Spinal cord (tissue), 9 donors: ENCODE measurements at regions not wholly inside any gene's neighbourhood (a gene's known extent, or its start where the extent isn't known, plus 50 kb on each side); places are given as distances from the start of the nearest gene placed in this dataset.
"Not testable (repeated sequence)": the region's sequence is repeated elsewhere in the genome, so short reads cannot be mapped to it uniquely, and the experiment has no call there.

Experiments
- DNase-seq, 6 donors: peaks; one replicate each; pipeline versions ENCODE4 v3.0.0 to v3.0.0-alpha.2; 2013 to 2015; ENCODE audit warnings: low spot score in 6 of 6, low read depth in 4 of 6
- H3K27ac ChIP-seq: one replicate; pipeline ENCODE4 v1.5.1; 2013; ENCODE audit warnings: low read depth, low read length, control low read depth
- H3K27me3 ChIP-seq: one replicate; pipeline ENCODE4 v1.6.1; 2013; ENCODE audit warnings: low read length; ENCODE audit not compliant: control insufficient read depth, insufficient read depth
- H3K36me3 ChIP-seq: one replicate; pipeline ENCODE4 v1.6.1; 2013; ENCODE audit warnings: low read length; ENCODE audit not compliant: control insufficient read depth, insufficient read depth
- H3K4me1 ChIP-seq: one replicate; pipeline ENCODE4 v1.6.1; 2013; ENCODE audit warnings: low read length; ENCODE audit not compliant: control insufficient read depth, insufficient read depth
- H3K4me3 ChIP-seq: one replicate; pipeline ENCODE4 v1.5.1; 2013; ENCODE audit warnings: low read depth, low read length, control low read depth
- H3K9me3 ChIP-seq: one replicate; pipeline ENCODE4 v1.6.1; 2013; ENCODE audit warnings: low read length; ENCODE audit not compliant: control insufficient read depth, insufficient read depth
- WGBS: methylation state at CpG from one replicate; pipeline ENCODE4 v1.1.5; 2013; ENCODE audit warnings: missing lambda C conversion rate; ENCODE audit not compliant: insufficient coverage; 5-methylcytosine and 5-hydroxymethylcytosine counted together
- donor health status: healthy.

DNA sequence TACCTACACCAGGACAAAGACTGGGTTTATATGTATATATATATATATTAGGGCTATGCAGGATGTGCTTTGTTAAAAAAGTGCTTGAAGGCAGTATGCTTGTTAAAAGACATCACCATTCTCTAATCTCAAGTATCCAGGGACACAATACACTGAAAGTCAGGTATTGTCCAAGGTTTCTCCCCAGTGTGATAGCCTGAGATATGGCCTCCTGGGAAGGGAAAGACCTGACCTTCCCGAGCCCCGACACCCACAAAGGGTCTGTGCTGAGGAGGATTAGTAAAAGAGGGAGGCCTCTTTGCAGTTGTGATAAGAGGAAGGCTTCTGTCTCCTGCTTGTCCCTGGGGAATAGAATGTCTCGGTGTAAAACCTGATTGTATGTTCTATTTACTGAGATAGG lies 156.9 kb downstream of the GPX5 start:
- no peak for DNase-seq
- Histone ChIP-seq H3K27me3 (peaks cover 5% of the 10 kb centered on the region), H3K27ac (no peak overlapping the region), H3K36me3 (no peaks in the 10 kb centered on the region), H3K4me1 (no peaks in the 10 kb centered on the region), H3K9me3 (no peaks in the 10 kb centered on the region), H3K4me3 (no peak overlapping the region)
- WGBS: 40% methylated on average over 1 of the region's 3 CpGs

DNA sequence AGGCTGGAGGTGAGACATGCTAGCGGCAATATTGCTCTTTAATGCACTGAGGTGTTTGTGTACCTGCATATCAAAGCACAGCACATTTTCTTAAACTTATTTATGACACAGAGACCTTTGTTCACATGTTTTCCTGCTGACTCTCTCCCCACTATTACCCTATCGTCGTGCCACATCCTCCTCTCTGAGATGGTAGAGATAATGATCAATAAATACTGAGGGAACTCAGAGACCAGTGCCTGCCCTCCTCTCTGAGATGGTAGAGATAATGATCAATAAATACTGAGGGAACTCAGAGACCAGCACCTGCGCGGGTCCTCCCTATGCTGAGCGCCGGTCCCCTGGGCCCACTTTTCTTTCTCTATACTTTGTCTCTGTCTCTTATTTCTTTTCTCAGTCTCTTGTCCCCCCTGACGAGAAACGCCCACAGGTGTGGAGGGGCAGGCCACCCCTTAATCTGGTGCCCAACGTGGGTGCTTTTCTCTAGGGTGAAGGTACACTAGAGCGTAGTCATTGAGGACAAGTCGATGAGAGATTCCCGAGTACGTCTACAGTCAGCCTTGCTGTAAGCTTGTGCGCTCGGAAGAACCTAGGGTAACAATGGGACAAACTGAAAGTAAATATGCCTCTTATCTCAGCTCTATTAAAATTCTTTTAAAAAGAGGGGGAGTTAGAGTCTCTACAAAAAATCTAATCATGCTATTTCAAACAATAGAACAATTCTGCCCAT lies 157.4 kb downstream of the GPX5 start:
- H3K27me3 ChIP-seq, H3K27ac ChIP-seq, DNase-seq, H3K9me3 ChIP-seq, H3K36me3 ChIP-seq, H3K4me1 ChIP-seq, H3K4me3 ChIP-seq: not testable (repeated sequence)
- 63% methylated on average over 3 of the region's 16 CpGs for WGBS

DNA sequence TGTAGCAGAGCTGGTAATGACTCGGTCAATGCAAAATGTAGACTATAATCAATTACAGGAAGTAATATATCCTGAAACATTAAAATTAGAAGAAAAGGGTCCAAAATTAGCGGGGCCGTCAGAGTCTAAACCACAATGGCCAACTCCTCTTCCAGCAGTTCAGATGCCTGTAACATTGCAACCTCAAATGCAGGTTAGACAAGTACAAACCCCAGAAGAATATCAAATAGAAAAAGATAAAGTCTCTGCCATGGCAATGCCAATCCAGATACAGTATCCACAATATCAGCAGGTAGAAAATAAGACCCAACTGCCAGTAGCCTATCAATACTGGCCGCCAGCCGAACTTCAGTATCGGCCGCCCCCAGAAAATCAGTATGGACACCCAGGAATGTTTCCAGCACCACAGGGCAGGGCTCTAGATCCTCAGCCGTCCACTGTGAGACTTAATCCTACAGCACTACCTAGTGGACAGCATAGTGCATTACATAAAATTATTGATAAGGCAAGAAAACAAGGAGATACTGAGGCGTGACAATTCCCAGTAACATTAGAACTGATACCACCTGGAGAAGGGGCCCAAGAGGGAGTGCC lies 158.4 kb downstream of the GPX5 start:
- Histone ChIP-seq H3K36me3 (no peaks in the 10 kb centered on the region), H3K9me3 (no peaks in the 10 kb centered on the region), H3K4me1 (no peaks in the 10 kb centered on the region), H3K27me3 (peaks cover 5% of the 10 kb centered on the region), H3K4me3 (no peak overlapping the region), H3K27ac (no peak overlapping the region)
- WGBS: 30% methylated on average over 4 of the region's 9 CpGs
- DNase-seq: peak in 2 of 6 donors; percentile 50 to 84

DNA sequence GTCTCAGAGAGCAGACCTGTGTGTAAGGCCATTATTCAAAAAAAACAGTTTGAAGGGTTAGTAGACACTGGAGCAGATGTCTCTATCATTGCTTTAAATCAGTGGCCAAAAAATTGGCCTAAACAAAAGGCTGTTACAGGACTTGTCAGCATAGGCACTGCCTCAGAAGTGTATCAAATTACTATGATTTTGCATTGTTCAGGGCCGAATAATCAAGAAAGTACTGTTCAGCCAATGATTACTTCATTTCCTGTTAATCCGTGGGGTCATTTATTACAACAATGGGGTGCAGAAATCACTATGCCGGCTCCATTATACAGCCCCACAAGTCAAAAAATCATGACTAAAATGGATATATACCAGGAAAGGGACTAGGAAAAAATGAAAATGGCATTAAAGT lies 160.3 kb downstream of the GPX5 start:
- not testable (repeated sequence) for H3K4me3 ChIP-seq, H3K27me3 ChIP-seq, H3K27ac ChIP-seq, DNase-seq, H3K4me1 ChIP-seq, H3K9me3 ChIP-seq, H3K36me3 ChIP-seq
- 33% methylated on average over 1 of the region's 3 CpGs for WGBS

DNA sequence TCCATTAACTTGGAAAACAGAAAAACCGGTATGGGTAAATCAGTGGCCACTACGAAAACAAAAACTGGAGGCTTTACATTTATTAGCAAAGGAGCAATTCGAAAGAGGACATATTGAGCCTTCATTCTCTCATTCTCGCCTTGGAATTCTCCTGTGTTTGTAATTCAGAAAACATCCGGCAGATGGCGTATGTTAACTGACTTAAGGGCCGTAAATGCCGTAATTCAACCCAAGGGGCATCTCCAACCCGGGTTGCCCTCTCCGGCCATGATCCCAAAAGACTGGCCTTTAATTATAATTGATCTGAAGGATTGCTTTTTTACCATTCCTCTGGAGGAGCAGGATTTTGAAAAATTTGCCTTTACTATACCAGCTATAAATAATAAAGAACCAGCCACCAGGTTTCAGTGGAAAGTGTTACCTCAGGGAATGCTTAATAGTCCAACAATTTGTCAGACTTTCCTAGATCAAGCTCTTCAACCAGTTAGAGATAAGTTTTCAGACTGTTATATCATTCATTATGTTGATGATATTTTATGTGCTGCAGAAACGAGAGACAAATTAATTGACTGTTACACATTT lies 160.9 kb downstream of the GPX5 start:
- WGBS: 0% methylated on average over 3 of the region's 11 CpGs
- not testable (repeated sequence) for H3K4me3 ChIP-seq

DNA sequence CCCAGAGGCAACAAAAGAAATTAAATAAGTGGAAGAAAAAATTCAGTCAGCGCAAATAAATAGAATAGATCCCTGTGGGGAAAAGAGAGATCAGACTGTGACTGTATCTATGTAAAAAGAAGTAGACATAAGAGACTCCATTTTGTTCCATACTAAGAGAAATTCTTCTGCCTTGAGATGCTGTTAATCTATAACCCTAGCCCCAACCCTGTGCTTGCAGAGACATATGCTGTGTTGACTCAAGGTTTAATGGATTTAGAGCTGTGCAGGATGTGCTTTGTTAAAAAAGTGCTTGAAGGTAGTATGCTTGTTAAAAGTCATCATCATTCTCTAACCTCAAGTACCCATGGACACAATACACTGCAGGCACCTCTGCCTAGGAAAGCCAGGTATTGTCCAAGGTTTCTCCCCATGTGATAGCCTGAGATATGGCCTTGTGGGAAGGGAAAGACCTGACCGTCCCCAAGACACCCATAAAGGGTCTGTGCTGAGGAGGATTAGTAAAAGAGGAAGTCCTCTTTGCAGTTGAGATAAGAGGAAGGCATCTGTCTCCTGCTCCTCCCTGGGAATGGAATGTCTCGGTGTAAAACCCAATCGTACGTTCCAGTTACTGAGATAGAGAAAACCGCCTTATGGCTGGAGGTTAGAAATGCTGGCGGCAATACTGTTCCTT lies 161.8 kb downstream of the GPX5 start:
- DNase-seq, H3K27me3 ChIP-seq, H3K9me3 ChIP-seq, H3K4me3 ChIP-seq, H3K36me3 ChIP-seq, H3K4me1 ChIP-seq, H3K27ac ChIP-seq: not testable (repeated sequence)
- WGBS: 40% methylated on average over 1 of the region's 7 CpGs

More for the DNA sequence above, 160.9 kb downstream of the GPX5 start:
- H3K27ac ChIP-seq, H3K36me3 ChIP-seq, H3K4me1 ChIP-seq, H3K9me3 ChIP-seq, H3K27me3 ChIP-seq: not testable (repeated sequence)
- peak in 4 of 6 donors; percentile 52 to 92 (median 77) for DNase-seq

DNA sequence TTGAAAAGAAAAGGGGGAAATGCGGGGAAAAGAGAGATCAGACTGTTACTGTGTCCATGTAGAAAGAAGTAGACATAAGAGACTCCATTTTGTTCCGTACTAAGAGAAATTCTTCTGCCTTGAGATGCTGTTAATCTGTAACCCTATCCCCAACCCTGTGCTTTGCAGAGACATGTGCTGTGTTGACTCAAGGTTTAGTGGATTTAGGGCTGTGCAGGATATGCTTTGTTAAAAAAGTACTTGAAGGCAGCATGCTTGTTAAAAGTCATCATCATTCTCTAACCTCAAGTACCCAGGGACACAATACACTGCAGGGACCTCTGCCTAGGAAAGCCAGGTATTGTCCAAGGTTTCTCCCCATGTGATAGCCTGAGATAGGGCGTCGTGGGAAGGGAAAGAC lies 166.3 kb downstream of the GPX5 start:
- not testable (repeated sequence) for H3K9me3 ChIP-seq
- WGBS: no CpG with 5 or more reads among the region's 4 CpGs

DNA sequence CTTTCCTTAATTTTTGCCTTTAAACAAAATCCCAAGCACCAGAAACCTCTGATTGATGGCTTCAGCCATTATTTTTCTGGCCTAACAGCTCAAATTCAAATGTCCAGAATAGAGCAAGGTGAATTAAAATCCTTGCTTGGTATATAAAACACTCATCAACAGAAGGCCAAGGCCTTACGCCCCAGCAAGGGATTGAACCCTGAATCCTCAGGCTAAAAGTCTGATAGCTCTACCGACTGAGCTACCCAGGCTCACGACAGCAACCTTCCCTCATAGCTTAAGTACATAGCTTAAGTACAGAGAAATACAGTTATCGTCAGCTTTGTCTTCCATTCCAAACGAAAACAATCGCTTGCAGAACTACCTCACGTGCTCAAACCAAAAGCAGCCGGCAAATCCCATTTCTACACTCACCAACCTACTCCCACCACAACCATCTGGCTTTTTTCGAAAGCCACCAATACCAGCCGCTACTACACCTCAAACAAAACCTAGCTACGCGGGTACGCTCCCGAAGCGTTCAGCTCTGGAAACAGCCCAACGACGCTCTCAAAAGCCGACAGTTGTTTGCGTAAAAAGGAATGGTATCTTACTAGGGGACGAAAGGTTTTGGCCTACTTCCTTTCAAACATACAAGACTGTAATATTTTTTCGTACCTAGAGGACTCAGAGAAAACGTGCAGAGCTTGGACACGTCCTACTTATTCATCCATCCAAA lies 167.5 kb downstream of the GPX5 start:
- Histone ChIP-seq H3K9me3 (no peaks in the 10 kb centered on the region), H3K27me3 (peaks cover 57% of the 10 kb centered on the region), H3K36me3 (no peaks in the 10 kb centered on the region), H3K4me3 (no peak overlapping the region), H3K27ac (no peak overlapping the region), H3K4me1 (peaks cover 13% of the 10 kb centered on the region)
- DNase-seq: peak in 2 of 6 donors; percentile 38 to 48
- WGBS: 23% methylated on average over 11 of the region's 23 CpGs

More for the DNA sequence above, 166.3 kb downstream of the GPX5 start:
- H3K27me3 ChIP-seq: peaks cover 45% of the 10 kb centered on the region
- H3K36me3 ChIP-seq, DNase-seq, H3K27ac ChIP-seq, H3K4me3 ChIP-seq: not testable (repeated sequence)
- peaks cover 13% of the 10 kb centered on the region for H3K4me1 ChIP-seq

DNA sequence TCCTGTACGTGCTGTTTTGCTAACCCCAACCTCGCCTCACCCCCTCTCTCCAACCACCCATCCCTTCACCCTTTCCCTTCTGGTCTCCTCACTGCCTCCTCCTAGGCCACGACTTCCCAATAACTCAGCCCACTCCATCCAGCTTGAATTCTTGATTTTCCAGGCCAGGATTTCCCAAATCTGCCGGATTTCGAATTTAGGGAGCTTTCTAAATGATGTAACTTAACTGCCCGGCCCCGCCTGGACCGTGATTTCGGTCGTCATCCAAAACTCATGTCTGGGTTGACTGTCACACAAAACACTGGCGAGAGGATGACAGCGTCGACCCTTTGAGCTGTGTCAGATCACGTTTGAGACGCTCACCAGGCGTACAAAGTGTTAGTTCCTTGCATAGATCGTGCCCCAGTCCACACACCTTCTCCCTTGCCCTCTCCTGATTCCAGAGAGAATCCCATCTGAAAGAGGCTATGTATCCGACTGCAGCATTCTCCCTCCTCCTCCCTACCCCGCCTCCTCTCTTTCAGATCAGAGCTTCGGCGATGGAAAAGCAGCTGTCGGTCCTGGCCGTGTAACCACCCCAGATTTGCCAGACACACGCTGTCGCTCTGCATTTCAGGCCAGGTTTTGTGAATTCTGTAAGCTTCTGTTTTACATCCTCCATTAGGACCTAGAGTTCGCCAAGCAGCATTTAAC lies 168.2 kb downstream of the GPX5 start:
- Histone ChIP-seq H3K27me3 (peaks cover 57% of the 10 kb centered on the region), H3K36me3 (no peaks in the 10 kb centered on the region), H3K4me1 (peaks cover 13% of the 10 kb centered on the region), H3K9me3 (no peaks in the 10 kb centered on the region), H3K27ac (no peak overlapping the region), H3K4me3 (no peak overlapping the region)
- WGBS: 6% methylated on average over 25 of the region's 26 CpGs
- DNase-seq: peak in 2 of 6 donors; percentile 43 to 55
